Stomach smooth muscle (tissue), 2 donors: ENCODE measurements at regions not wholly inside any gene's neighbourhood (a gene's known extent, or its start where the extent isn't known, plus 50 kb on each side); places are given as distances from the start of the nearest gene placed in this dataset.

Experiments
- H3K27ac ChIP-seq: one replicate; pipeline ENCODE4 v1.7.0; 2013; ENCODE audit warnings: mild to moderate bottlenecking, low read length, inconsistent platforms
- H3K27me3 ChIP-seq, 2 donors: one replicate each; pipeline ENCODE4 v1.7.0; 2013; ENCODE audit warnings: low read length in 2 of 2; ENCODE audit not compliant: insufficient read depth in 2 of 2, control insufficient read depth in 1 of 2
- H3K36me3 ChIP-seq, 2 donors: one replicate each; pipeline ENCODE4 v1.7.0; 2013; ENCODE audit warnings: low read length in 2 of 2; ENCODE audit not compliant: control insufficient read depth in 2 of 2, insufficient read depth in 2 of 2
- H3K4me1 ChIP-seq: one replicate; pipeline ENCODE4 v1.7.0; 2013; ENCODE audit warnings: low read length; ENCODE audit not compliant: control insufficient read depth, insufficient read depth
- H3K4me3 ChIP-seq, 2 donors: one replicate each; pipeline ENCODE4 v1.7.0; 2013; ENCODE audit warnings: low read length in 2 of 2
- H3K9ac ChIP-seq, 2 donors: one replicate each; pipeline ENCODE4 v1.7.0; 2013; ENCODE audit warnings: low read length in 2 of 2, mild to moderate bottlenecking in 1 of 2
- H3K9me3 ChIP-seq, 2 donors: one replicate each; pipeline ENCODE4 v1.7.0; 2013; ENCODE audit warnings: low read length in 2 of 2; ENCODE audit not compliant: control insufficient read depth in 2 of 2
- donor health status: healthy.
- donor health status: Pancreatic carcinoma.

DNA sequence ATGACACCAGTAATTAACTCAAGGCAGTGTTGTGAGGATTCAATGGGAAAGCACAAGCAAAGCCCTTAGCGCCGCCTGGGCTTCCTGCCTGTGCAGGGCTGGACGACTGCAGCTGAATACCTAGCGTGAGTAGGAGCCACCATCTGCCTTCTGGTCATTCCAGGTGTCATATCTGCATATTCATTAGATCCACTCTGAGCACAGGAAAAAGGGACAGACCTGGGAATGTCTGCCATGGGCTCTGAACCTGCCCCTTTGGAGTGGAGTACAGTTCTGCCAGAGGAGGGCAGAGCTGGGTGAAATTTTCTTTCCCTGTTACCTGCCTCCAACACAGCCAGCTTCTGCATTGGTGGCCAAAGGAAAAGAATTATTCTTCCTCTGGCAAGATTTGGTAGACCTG, 298.8 kb downstream of the NSG2 start:
- peaks cover 0 to 4% of the 10 kb centered on the region in 2 donors for H3K27me3 ChIP-seq
- H3K9me3 ChIP-seq: peaks cover 0 to 7% of the 10 kb centered on the region in 2 donors
- H3K4me3 ChIP-seq: no peak overlapping the region
- peaks cover 3% of the 10 kb centered on the region for H3K4me1 ChIP-seq
- no peak overlapping the region for H3K27ac ChIP-seq
- H3K36me3 ChIP-seq: no peaks in the 10 kb centered on the region
- H3K9ac ChIP-seq: no peak overlapping the region

GRCh38 chr5:174347183-174347582, 301.7 kb downstream of the NSG2 start:
- no peak overlapping the region for H3K4me3 ChIP-seq
- no peak overlapping the region for H3K9ac ChIP-seq
- H3K27ac ChIP-seq: no peak overlapping the region
- H3K4me1 ChIP-seq: peaks cover 3% of the 10 kb centered on the region
- peaks cover 0 to 7% of the 10 kb centered on the region in 2 donors for H3K9me3 ChIP-seq
- H3K27me3 ChIP-seq: peaks cover 0 to 4% of the 10 kb centered on the region in 2 donors
- H3K36me3 ChIP-seq: no peaks in the 10 kb centered on the region

DNA sequence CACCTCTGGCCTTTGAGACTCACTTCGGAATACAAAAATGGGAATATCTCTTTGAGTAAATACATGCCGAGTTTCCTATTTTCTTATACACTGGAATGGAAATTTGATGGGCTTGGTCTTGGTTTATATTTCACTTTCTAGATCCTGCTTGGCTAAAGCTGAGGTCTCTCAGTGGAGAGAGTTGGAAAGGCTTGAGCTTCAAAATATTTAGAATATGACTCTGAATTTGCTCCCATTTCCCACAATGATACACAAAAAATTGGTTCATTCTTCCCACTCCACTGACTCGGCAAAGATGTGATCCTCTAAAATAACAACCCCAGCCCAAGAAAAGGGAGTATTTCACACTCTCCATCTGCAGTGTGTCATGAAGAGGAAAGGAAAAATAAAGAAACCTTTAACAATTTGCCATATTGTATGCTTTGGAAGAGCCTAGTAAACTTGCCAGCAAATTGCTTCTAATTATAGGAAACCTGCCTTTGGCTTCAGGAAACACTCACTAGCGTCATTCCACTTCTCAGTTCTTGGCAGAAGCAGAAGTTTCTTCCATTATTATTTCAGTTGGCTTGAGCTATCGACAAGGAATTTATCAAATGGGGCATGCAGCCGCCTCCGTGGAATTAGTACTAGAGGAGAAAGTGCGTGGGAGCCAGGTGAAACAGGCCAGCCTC, 302.9 kb downstream of the NSG2 start:
- Histone ChIP-seq H3K27ac (no peak overlapping the region), H3K4me1 (peaks cover 3% of the 10 kb centered on the region), H3K4me3 (peak overlapping the region in 1 of 2 donors; percentile 14), H3K36me3 (no peaks in the 10 kb centered on the region), H3K9me3 (peaks cover 0 to 7% of the 10 kb centered on the region in 2 donors), H3K27me3 (peaks cover 0 to 4% of the 10 kb centered on the region in 2 donors), H3K9ac (no peak overlapping the region)

DNA sequence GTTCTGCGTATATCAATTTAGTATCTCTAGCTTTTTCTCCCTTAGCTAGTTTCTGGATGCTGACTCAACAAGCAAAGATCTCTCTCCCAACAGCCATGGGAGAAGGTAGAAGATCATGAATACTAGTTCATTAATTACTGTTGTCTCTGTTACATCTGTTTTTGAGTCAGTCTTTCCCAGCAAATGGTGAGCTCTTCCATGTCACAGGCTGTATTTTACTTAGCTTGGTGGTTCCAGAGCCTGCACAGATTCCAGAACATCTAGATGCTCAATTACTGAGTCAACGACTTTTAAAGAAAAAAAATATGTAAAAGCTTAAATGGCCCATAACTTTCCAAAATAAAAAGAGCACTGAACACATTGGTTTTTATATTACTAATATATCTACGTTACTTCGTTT, 307.2 kb downstream of the NSG2 start:
- Histone ChIP-seq H3K4me1 (peaks cover 3% of the 10 kb centered on the region), H3K9ac (no peak overlapping the region), H3K36me3 (no peaks in the 10 kb centered on the region), H3K27me3 (peaks cover 0 to 3% of the 10 kb centered on the region in 2 donors), H3K27ac (no peak overlapping the region), H3K4me3 (no peak overlapping the region), H3K9me3 (peaks cover 2 to 5% of the 10 kb centered on the region in 2 donors)

- H3K9ac ChIP-seq: no peak overlapping the region
- H3K9me3 ChIP-seq: peaks cover 2 to 5% of the 10 kb centered on the region in 2 donors
- no peak overlapping the region for H3K27ac ChIP-seq
Measured at GRCh38 chr5:174354571-174354970, 309.1 kb downstream of the NSG2 start.

GRCh38 chr5:174355208-174355612, 309.7 kb downstream of the NSG2 start:
- no peak overlapping the region for H3K4me3 ChIP-seq
- peaks cover 2 to 5% of the 10 kb centered on the region in 2 donors for H3K9me3 ChIP-seq
- no peaks in the 10 kb centered on the region for H3K4me1 ChIP-seq
- no peak overlapping the region for H3K27ac ChIP-seq
- H3K27me3 ChIP-seq: peaks cover 0 to 3% of the 10 kb centered on the region in 2 donors
- no peaks in the 10 kb centered on the region for H3K36me3 ChIP-seq
- no peak overlapping the region for H3K9ac ChIP-seq

More at GRCh38 chr5:174354571-174354970, 309.1 kb downstream of the NSG2 start:
- no peaks in the 10 kb centered on the region for H3K4me1 ChIP-seq
- no peaks in the 10 kb centered on the region for H3K36me3 ChIP-seq
- peaks cover 0 to 3% of the 10 kb centered on the region in 2 donors for H3K27me3 ChIP-seq
- H3K4me3 ChIP-seq: no peak overlapping the region

DNA sequence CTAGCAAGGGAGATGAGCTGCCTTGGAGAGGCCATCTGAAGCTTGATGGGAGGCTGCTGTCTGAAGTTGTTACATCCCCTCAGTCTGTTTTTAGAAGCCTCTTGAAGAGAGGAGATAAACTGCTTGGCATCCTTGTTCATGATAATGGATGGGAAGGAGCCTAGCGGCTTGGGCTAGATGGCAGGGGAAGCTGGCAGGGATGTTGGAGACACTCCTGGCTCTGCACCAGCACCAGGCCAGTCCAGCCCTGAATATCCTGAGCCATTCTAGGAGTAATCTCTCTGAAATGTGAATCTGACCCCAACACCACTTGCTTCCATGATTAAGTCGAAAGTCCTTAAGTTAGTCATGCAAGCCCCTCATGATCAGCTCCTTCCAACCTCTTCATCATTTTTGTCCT, 310.5 kb downstream of the NSG2 start:
- no peak overlapping the region for H3K27ac ChIP-seq
- H3K36me3 ChIP-seq: no peaks in the 10 kb centered on the region
- H3K9me3 ChIP-seq: peaks cover 2 to 5% of the 10 kb centered on the region in 2 donors
- H3K4me1 ChIP-seq: no peaks in the 10 kb centered on the region
- H3K9ac ChIP-seq: no peak overlapping the region
- no peak overlapping the region for H3K4me3 ChIP-seq
- peaks cover 0 to 2% of the 10 kb centered on the region in 2 donors for H3K27me3 ChIP-seq

- Histone ChIP-seq H3K9ac (no peak overlapping the region), H3K36me3 (no peaks in the 10 kb centered on the region), H3K4me1 (no peaks in the 10 kb centered on the region), H3K27me3 (peaks cover 0 to 2% of the 10 kb centered on the region in 2 donors), H3K9me3 (peaks cover 4 to 5% of the 10 kb centered on the region in 2 donors), H3K4me3 (no peak overlapping the region), H3K27ac (no peak overlapping the region)
Measured at GRCh38 chr5:174356536-174356935, 311.0 kb downstream of the NSG2 start.

- Histone ChIP-seq H3K27me3 (peaks cover 0 to 2% of the 10 kb centered on the region in 2 donors), H3K36me3 (no peaks in the 10 kb centered on the region), H3K9me3 (peaks cover 5% of the 10 kb centered on the region in 2 donors), H3K9ac (no peak overlapping the region), H3K4me3 (no peak overlapping the region), H3K4me1 (no peaks in the 10 kb centered on the region), H3K27ac (no peak overlapping the region)
Measured at GRCh38 chr5:174358276-174358675, 312.8 kb downstream of the NSG2 start.

GRCh38 chr5:174359071-174359470, 313.6 kb downstream of the NSG2 start:
- no peak overlapping the region for H3K9ac ChIP-seq
- peaks cover 5 to 8% of the 10 kb centered on the region in 2 donors for H3K9me3 ChIP-seq
- no peak overlapping the region for H3K4me3 ChIP-seq
- no peaks in the 10 kb centered on the region for H3K36me3 ChIP-seq
- no peaks in the 10 kb centered on the region for H3K4me1 ChIP-seq
- H3K27ac ChIP-seq: no peak overlapping the region
- peaks cover 0 to 2% of the 10 kb centered on the region in 2 donors for H3K27me3 ChIP-seq

DNA sequence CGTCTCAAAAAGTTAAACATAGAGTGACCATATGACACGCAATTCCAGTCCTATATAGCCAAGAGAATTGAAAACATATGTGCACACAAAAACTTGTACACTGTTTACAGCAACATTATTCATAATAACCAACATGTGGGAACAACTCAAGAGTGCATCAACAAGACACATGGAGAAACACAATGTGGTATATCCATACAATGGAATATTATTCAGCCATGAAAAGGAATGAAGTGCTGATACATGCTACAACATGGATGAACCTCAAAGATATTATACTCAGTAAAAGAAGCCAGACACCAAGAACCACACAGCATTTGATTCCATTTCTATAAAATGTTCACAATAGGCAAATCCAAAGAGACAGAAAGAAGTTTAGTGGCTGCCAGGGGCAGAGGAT, 317.0 kb downstream of the NSG2 start:
- no peaks in the 10 kb centered on the region for H3K36me3 ChIP-seq
- H3K27me3 ChIP-seq: peaks cover 0 to 3% of the 10 kb centered on the region in 2 donors
- H3K9ac ChIP-seq: no peak overlapping the region
- H3K4me1 ChIP-seq: no peaks in the 10 kb centered on the region
- no peak overlapping the region for H3K4me3 ChIP-seq
- no peak overlapping the region for H3K27ac ChIP-seq
- peaks cover 3% of the 10 kb centered on the region in 2 donors for H3K9me3 ChIP-seq
